HepG2 (cell line): ENCODE measurements at regions not wholly inside any gene's neighbourhood (a gene's known extent, or its start where the extent isn't known, plus 50 kb on each side); places are given as distances from the start of the nearest gene placed in this dataset.

ENCODE experiments used
- CBFB ChIP-seq: sonication (generic); formaldehyde crosslinking; IDR thresholded peaks from 2 replicates; pipeline ENCODE4 v1.4.0; 2020; ENCODE audit warnings: missing genetic modification reagents
- CCDC6 ChIP-seq: sonication (generic); formaldehyde crosslinking; IDR thresholded peaks from 2 replicates; pipeline ENCODE4 v1.8.1; 2022; ENCODE audit warnings: mild to moderate bottlenecking, missing genetic modification reagents, moderate library complexity
- GATAD2A ChIP-seq: IDR thresholded peaks from 2 replicates; pipeline ENCODE4 v1.6.1; 2016
- LBX2 ChIP-seq: sonication (generic); formaldehyde crosslinking; IDR thresholded peaks from 2 replicates; pipeline ENCODE4 v1.5.0; 2020; ENCODE audit warnings: missing genetic modification reagents, mild to moderate bottlenecking, borderline replicate concordance
- MTF2 ChIP-seq: sonication (generic); formaldehyde crosslinking; IDR thresholded peaks from 2 replicates; pipeline ENCODE4 v1.5.0; 2020; ENCODE audit warnings: missing genetic modification reagents, borderline replicate concordance
- NCOA5 ChIP-seq: sonication (generic); formaldehyde crosslinking; IDR thresholded peaks from 2 replicates; pipeline ENCODE4 v1.4.0; 2020; ENCODE audit warnings: missing genetic modification reagents
- SIN3B ChIP-seq: fragments of 150-350 bp; IDR thresholded peaks from 2 replicates; pipeline ENCODE4 v1.6.1; 2014; ENCODE audit warnings: low read length
- TSC22D2 ChIP-seq: sonication (generic); formaldehyde crosslinking; IDR thresholded peaks from 2 replicates; pipeline ENCODE4 v1.5.1; 2020; ENCODE audit warnings: missing genetic modification reagents, mild to moderate bottlenecking, borderline replicate concordance
- ZFX ChIP-seq: sonication (generic); formaldehyde crosslinking; IDR thresholded peaks from 2 replicates; pipeline ENCODE4 v1.4.0; 2020; ENCODE audit warnings: mild to moderate bottlenecking, low read depth, missing genetic modification reagents, moderate library complexity
- ZHX2 ChIP-seq, 2 experiments: sonication (generic) in 1 of 2; formaldehyde crosslinking in 1 of 2; IDR thresholded peaks; 2 replicates each; pipeline versions ENCODE4 v1.6.1 to v1.9.0; 2014 to 2022; ENCODE audit warnings: antibody characterized with exemption in 1 of 2, borderline replicate concordance in 1 of 2, inconsistent platforms in 1 of 2, low read depth in 1 of 2, missing genetic modification reagents in 1 of 2
- ZNF773 ChIP-seq: sonication (generic); formaldehyde crosslinking; IDR thresholded peaks from 2 replicates; pipeline ENCODE4 v1.4.0; 2020; ENCODE audit warnings: missing genetic modification reagents, borderline replicate concordance
- TF ChIP-seq, protein P1 (sequence below), 2 experiments: fragments of 450-650 bp in 1 of 2; sonication (generic) in 1 of 2; formaldehyde crosslinking in 1 of 2; IDR thresholded peaks; 2 replicates each; pipeline versions ENCODE4 v1.6.1 to v1.8.0; 2016 to 2022; ENCODE audit warnings: antibody characterized with exemption in 1 of 2, mild to moderate bottlenecking in 1 of 2, missing genetic modification reagents in 1 of 2

DNA sequence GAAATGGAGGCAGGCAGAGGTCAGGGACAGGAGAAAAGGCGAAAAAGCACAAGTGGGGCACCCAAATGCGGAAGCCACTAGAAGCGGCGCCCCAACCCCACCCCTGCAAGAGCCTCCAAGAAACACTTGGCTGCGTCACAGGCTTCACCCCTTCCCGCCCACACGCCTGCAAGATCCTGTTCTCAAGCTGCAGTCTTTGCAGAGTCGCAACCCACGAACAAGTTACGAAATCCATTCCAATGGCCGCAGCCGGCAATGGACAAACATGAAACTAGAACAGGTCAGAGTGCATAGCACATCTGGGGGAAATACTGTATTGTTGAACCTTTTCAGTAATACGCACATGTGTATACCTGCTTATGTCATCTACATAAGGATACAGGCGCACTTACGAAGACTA lies 103.6 kb downstream of the PSMG1 start (continued):
- TF ChIP-seq GATAD2A, result peak; percentile 89
- peak; percentile 84 for TF ChIP-seq ZHX2 (IDR thresholded peaks at IDR 0.05; ENCODE audit: low read depth)
- TF ChIP-seq ZHX2 (CRISPR knock-in tag; IDR thresholded peaks at IDR 0.05; ENCODE audit: borderline replicate concordance), result no peak
- TF ChIP-seq, protein P1, sequence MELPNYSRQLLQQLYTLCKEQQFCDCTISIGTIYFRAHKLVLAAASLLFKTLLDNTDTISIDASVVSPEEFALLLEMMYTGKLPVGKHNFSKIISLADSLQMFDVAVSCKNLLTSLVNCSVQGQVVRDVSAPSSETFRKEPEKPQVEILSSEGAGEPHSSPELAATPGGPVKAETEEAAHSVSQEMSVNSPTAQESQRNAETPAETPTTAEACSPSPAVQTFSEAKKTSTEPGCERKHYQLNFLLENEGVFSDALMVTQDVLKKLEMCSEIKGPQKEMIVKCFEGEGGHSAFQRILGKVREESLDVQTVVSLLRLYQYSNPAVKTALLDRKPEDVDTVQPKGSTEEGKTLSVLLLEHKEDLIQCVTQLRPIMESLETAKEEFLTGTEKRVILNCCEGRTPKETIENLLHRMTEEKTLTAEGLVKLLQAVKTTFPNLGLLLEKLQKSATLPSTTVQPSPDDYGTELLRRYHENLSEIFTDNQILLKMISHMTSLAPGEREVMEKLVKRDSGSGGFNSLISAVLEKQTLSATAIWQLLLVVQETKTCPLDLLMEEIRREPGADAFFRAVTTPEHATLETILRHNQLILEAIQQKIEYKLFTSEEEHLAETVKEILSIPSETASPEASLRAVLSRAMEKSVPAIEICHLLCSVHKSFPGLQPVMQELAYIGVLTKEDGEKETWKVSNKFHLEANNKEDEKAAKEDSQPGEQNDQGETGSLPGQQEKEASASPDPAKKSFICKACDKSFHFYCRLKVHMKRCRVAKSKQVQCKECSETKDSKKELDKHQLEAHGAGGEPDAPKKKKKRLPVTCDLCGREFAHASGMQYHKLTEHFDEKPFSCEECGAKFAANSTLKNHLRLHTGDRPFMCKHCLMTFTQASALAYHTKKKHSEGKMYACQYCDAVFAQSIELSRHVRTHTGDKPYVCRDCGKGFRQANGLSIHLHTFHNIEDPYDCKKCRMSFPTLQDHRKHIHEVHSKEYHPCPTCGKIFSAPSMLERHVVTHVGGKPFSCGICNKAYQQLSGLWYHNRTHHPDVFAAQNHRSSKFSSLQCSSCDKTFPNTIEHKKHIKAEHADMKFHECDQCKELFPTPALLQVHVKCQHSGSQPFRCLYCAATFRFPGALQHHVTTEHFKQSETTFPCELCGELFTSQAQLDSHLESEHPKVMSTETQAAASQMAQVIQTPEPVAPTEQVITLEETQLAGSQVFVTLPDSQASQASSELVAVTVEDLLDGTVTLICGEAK (IDR thresholded peaks at IDR 0.05), result no peak
- TF ChIP-seq, protein P1 (CRISPR knock-in tag; IDR thresholded peaks at IDR 0.05), result no peak
- TF ChIP-seq ZFX (CRISPR knock-in tag), result no peak
- no peak for TF ChIP-seq LBX2 (CRISPR knock-in tag)
- TF ChIP-seq CCDC6 (CRISPR knock-in tag), result no peak
- TF ChIP-seq ZNF773 (CRISPR knock-in tag), result no peak
- TF ChIP-seq MTF2 (CRISPR knock-in tag), result no peak
- no peak for TF ChIP-seq SIN3B
- no peak for TF ChIP-seq TSC22D2 (CRISPR knock-in tag)
- TF ChIP-seq CBFB (CRISPR knock-in tag), result no peak
- no peak for TF ChIP-seq NCOA5 (CRISPR knock-in tag)
